ENCODE measurements at regions not wholly inside any gene's neighbourhood (a gene's known extent, or its start where the extent isn't known, plus 50 kb on each side); places are given as distances from the start of the nearest gene placed in this dataset.
A peak's percentile ranks its signal among the peaks of the same experiment; 100 is the strongest.

GRCh38 chr2:179351057-179351456 lies 86.4 kb upstream of the SESTD1 start:
- TF ChIP-seq, protein P1, sequence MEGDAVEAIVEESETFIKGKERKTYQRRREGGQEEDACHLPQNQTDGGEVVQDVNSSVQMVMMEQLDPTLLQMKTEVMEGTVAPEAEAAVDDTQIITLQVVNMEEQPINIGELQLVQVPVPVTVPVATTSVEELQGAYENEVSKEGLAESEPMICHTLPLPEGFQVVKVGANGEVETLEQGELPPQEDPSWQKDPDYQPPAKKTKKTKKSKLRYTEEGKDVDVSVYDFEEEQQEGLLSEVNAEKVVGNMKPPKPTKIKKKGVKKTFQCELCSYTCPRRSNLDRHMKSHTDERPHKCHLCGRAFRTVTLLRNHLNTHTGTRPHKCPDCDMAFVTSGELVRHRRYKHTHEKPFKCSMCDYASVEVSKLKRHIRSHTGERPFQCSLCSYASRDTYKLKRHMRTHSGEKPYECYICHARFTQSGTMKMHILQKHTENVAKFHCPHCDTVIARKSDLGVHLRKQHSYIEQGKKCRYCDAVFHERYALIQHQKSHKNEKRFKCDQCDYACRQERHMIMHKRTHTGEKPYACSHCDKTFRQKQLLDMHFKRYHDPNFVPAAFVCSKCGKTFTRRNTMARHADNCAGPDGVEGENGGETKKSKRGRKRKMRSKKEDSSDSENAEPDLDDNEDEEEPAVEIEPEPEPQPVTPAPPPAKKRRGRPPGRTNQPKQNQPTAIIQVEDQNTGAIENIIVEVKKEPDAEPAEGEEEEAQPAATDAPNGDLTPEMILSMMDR (IDR thresholded peaks at IDR 0.05) = no peak
- TF ChIP-seq EP300 (IDR thresholded peaks at IDR 0.05) (no peak), POLR2AphosphoS5 (IDR thresholded peaks at IDR 0.05) (no peak), POLR2A (IDR thresholded peaks at IDR 0.05) (no peak)
- no peak overlapping the region for H3K27ac ChIP-seq
- 88 to 97% (median 97%) methylated on average over 2 of the region's 2 CpGs for WGBS, 5 donors

GRCh38 chr2:179349670-179350303 lies 85.2 kb upstream of the SESTD1 start:
- Histone ChIP-seq H3K36me3 (no peaks in the 10 kb centered on the region), H3K27ac (no peak overlapping the region), H3K4me1 (peaks cover 0 to 15% (median 6%) of the 10 kb centered on the region in 4 donors), H3K27me3 (no peaks in the 10 kb centered on the region), H3K9me3 (no peaks in the 10 kb centered on the region), H3K4me3 (no peak overlapping the region)
- intact Hi-C loops (cut with DNase I; ENCODE audit: low total_unique reads) = no loop called here
- no peak for DNase-seq
- no peak for TF ChIP-seq POLR2A (IDR thresholded peaks at IDR 0.05)
- TF ChIP-seq POLR2AphosphoS5 (IDR thresholded peaks at IDR 0.05) = no peak
- TF ChIP-seq, protein P1 (IDR thresholded peaks at IDR 0.05) = no peak
- TF ChIP-seq EP300 (IDR thresholded peaks at IDR 0.05) = no peak
- WGBS, 5 donors = 45 to 58% (median 49%) methylated on average over 1 of the region's 1 CpG

More at GRCh38 chr2:179351057-179351456, 86.4 kb upstream of the SESTD1 start:
- Histone ChIP-seq H3K4me3 (no peak overlapping the region), H3K9me3 (no peaks in the 10 kb centered on the region), H3K4me1 (peaks cover 0 to 15% (median 3%) of the 10 kb centered on the region in 4 donors), H3K36me3 (no peaks in the 10 kb centered on the region), H3K27me3 (no peaks in the 10 kb centered on the region)
- no peak for DNase-seq
- intact Hi-C loops (cut with DNase I; ENCODE audit: low total_unique reads) = no loop called here

GRCh38 chr2:179348906-179349305 lies 84.3 kb upstream of the SESTD1 start:
- H3K4me3 ChIP-seq = no peak overlapping the region
- WGBS, 5 donors = 70 to 81% (median 75%) methylated on average over 3 of the region's 3 CpGs
- intact Hi-C loops (cut with DNase I; ENCODE audit: low total_unique reads) = no loop called here
- H3K27ac ChIP-seq = peak overlapping the region in 1 of 5 donors; percentile 16
- DNase-seq = peak in 1 of 2 donors; percentile 32
- no peaks in the 10 kb centered on the region for H3K27me3 ChIP-seq
- H3K36me3 ChIP-seq = no peaks in the 10 kb centered on the region
- H3K9me3 ChIP-seq = no peaks in the 10 kb centered on the region
- TF ChIP-seq POLR2AphosphoS5 (IDR thresholded peaks at IDR 0.05) (no peak), POLR2A (IDR thresholded peaks at IDR 0.05) (no peak), EP300 (IDR thresholded peaks at IDR 0.05) (no peak)
- TF ChIP-seq, protein P1 (IDR thresholded peaks at IDR 0.05) = no peak
- H3K4me1 ChIP-seq = peaks cover 0 to 24% (median 10%) of the 10 kb centered on the region in 4 donors

- intact Hi-C loops (cut with DNase I; ENCODE audit: low total_unique reads) = no loop called here
- peaks cover 0 to 44% (median 19%) of the 10 kb centered on the region in 4 donors for H3K4me1 ChIP-seq
- H3K36me3 ChIP-seq = no peaks in the 10 kb centered on the region
- peak overlapping the region in 3 of 5 donors; percentile 23 to 39 (median 26) for H3K27ac ChIP-seq
- H3K27me3 ChIP-seq = no peaks in the 10 kb centered on the region
- no peaks in the 10 kb centered on the region for H3K9me3 ChIP-seq
- no peak overlapping the region for H3K4me3 ChIP-seq
- TF ChIP-seq POLR2AphosphoS5 (IDR thresholded peaks at IDR 0.05) = no peak
- no peak for TF ChIP-seq EP300 (IDR thresholded peaks at IDR 0.05)
- TF ChIP-seq POLR2A (IDR thresholded peaks at IDR 0.05) = no peak
- TF ChIP-seq, protein P1 (IDR thresholded peaks at IDR 0.05) = no peak
- 89 to 100% (median 96%) methylated on average over 1 of the region's 1 CpG for WGBS, 5 donors
- no peak for DNase-seq
These were observed 80.3 kb upstream of the SESTD1 start for GRCh38 chr2:179344970-179345369.

Measured in stomach (tissue), 8 donors.